GM12878 (cell line): ENCODE measurements at regions not wholly inside any gene's neighbourhood (a gene's known extent, or its start where the extent isn't known, plus 50 kb on each side); places are given as distances from the start of the nearest gene placed in this dataset.
"Not testable (repeated sequence)": the region's sequence is repeated elsewhere in the genome, so short reads cannot be mapped to it uniquely, and the experiment has no call there.

Source experiments
- ATAC-seq: fragments of 200-7000 bp; cut with Tn5 transposase; 3 replicates; pipeline ENCODE4 v1.9.1; 2020; ENCODE audit warnings: mild to moderate bottlenecking, moderate library complexity
- BruUV-seq: library from RNA; stranded (reverse); fragments of 400-500 nt; replicated peaks from 2 replicates; lab custom pipeline; 2021; lab: Mats Ljungman, UMichigan
- CTCF ChIA-PET: fragments of 300-600 bp; sonication (Branson Sonifier 250); formaldehyde crosslinking; extraction: SDS; loops from one replicate; lab custom pipeline; 2021; ENCODE audit warnings: inconsistent platforms; lab: Yijun Ruan, JAX
- POLR2A ChIA-PET: fragments of 350-600 bp; formaldehyde crosslinking; extraction: SDS; loops from one replicate; lab custom pipeline; 2021; ENCODE audit warnings: inconsistent platforms; lab: Charles Lee
- RAD21 ChIA-PET: fragments of 300-600 bp; sonication (Branson Sonifier 250); formaldehyde crosslinking; loops from one replicate; lab custom pipeline; 2023; ENCODE audit warnings: antibody characterized with exemption; ENCODE audit not compliant: unreplicated experiment; lab: Charles Lee
- SMC1A ChIA-PET: fragments of 300-600 bp; sonication (Branson Sonifier 250); formaldehyde crosslinking; loops from one replicate; lab custom pipeline; 2023; ENCODE audit not compliant: unreplicated experiment, uncharacterized antibody; lab: Charles Lee
- DNase-seq: peaks from one replicate; pipeline ENCODE4 v3.0.0-alpha.2; 2011; ENCODE audit warnings: low read depth, low spot score
- FAIRE-seq: peaks from 3 replicates; lab custom pipeline; 2011; peaks lifted over from hg19 to GRCh38; lab: Jason Lieb, UNC
- H2AFZ ChIP-seq: 2 replicates; pipeline ENCODE4 v1.6.0; 2011; ENCODE audit warnings: low read depth, low read length, control low read depth; ENCODE audit not compliant: control insufficient read depth
- H3K27ac ChIP-seq: 2 replicates; pipeline ENCODE4 v1.5.1; 2011; ENCODE audit warnings: control low read depth; ENCODE audit not compliant: control insufficient read depth, insufficient read depth
- H3K27me3 ChIP-seq, 2 experiments: replicated peaks in 1 of 2; 2 replicates each; pipeline versions ENCODE4 v1.6.0 to v1.6.1; 2011; ENCODE audit warnings: low read length in 1 of 2; ENCODE audit not compliant: control insufficient read depth in 2 of 2, insufficient read depth in 2 of 2
- H3K36me3 ChIP-seq, 2 experiments: 2 replicates each; pipeline ENCODE4 v1.5.1; 2011; ENCODE audit warnings: low read length in 1 of 2; ENCODE audit not compliant: control insufficient read depth in 2 of 2, insufficient read depth in 2 of 2
- H3K4me1 ChIP-seq: 2 replicates; pipeline ENCODE4 v1.6.1; 2011; ENCODE audit warnings: mild to moderate bottlenecking, low read length, moderate library complexity, mixed read lengths; ENCODE audit not compliant: control insufficient read depth, insufficient read depth
- H3K4me2 ChIP-seq: 2 replicates; pipeline ENCODE4 v1.6.0; 2011; ENCODE audit warnings: control low read depth; ENCODE audit not compliant: control insufficient read depth, insufficient read depth
- H3K4me3 ChIP-seq: fragments of 200-600 bp; sonication (generic); 2 replicates; pipeline ENCODE4 v1.5.1; 2016
- H3K79me2 ChIP-seq: 2 replicates; pipeline ENCODE4 v1.6.0; 2011; ENCODE audit warnings: low read length; ENCODE audit not compliant: control insufficient read depth, insufficient read depth
- H3K9ac ChIP-seq: 2 replicates; pipeline ENCODE4 v1.8.0; 2011; ENCODE audit warnings: low read length, control low read depth, mixed read lengths; ENCODE audit not compliant: control insufficient read depth, insufficient read depth
- H3K9me3 ChIP-seq: replicated peaks from 3 replicates; pipeline ENCODE4 v1.5.1; 2011; ENCODE audit warnings: mild to moderate bottlenecking, low read length; ENCODE audit not compliant: control insufficient read depth, insufficient read depth
- H4K20me1 ChIP-seq: 2 replicates; pipeline ENCODE4 v1.6.0; 2011; ENCODE audit not compliant: control insufficient read depth, insufficient read depth
- BHLHE40 ChIP-seq, 2 experiments: fragments of 450-650 bp in 1 of 2; IDR thresholded peaks; 2 replicates each; pipeline ENCODE4 v1.6.1; 2011 to 2017; ENCODE audit warnings: low read depth in 2 of 2, borderline replicate concordance in 1 of 2, improper control_type of control experiment in 1 of 2, low read length in 1 of 2, mild to moderate bottlenecking in 1 of 2
- CBFB ChIP-seq: IDR thresholded peaks from 2 replicates; pipeline ENCODE4 v1.6.1; 2016; ENCODE audit warnings: antibody characterized with exemption, low read depth
- CHD4 ChIP-seq: fragments of 200-600 bp; sonication (generic); IDR thresholded peaks from 2 replicates; pipeline ENCODE4 v1.6.1; 2016; ENCODE audit warnings: mild to moderate bottlenecking
- HDAC6 ChIP-seq: fragments of 200-600 bp; sonication (generic); IDR thresholded peaks from one replicate; pipeline ENCODE4 v1.8.0; 2017; ENCODE audit warnings: antibody characterized with exemption; ENCODE audit not compliant: unreplicated experiment
- MTA2 ChIP-seq: fragments of 450-650 bp; IDR thresholded peaks from 2 replicates; pipeline ENCODE4 v1.6.1; 2016; ENCODE audit warnings: low read depth, mild to moderate bottlenecking, moderate library complexity
- MTA3 ChIP-seq: IDR thresholded peaks from 2 replicates; pipeline ENCODE4 v1.6.1; 2012; ENCODE audit warnings: low read length, inconsistent platforms, borderline replicate concordance
- MYC ChIP-seq: IDR thresholded peaks from 2 replicates; pipeline ENCODE4 v1.6.1; 2011; ENCODE audit warnings: mild to moderate bottlenecking, low read length, moderate library complexity, inconsistent platforms; ENCODE audit not compliant: insufficient read depth, insufficient replicate concordance, insufficient read length, severe bottlenecking
- POLR2A ChIP-seq: IDR thresholded peaks from 2 replicates; pipeline ENCODE4 v1.6.1; 2011; ENCODE audit warnings: low read depth, mild to moderate bottlenecking, low read length
- RFX5 ChIP-seq: IDR thresholded peaks from 2 replicates; pipeline ENCODE4 v1.6.1; 2011; ENCODE audit warnings: low read depth, low read length, improper control_type of control experiment
- SUPT20H ChIP-seq: IDR thresholded peaks from 2 replicates; pipeline ENCODE4 v1.6.1; 2011; ENCODE audit warnings: low read depth, mild to moderate bottlenecking, low read length, moderate library complexity, borderline replicate concordance; ENCODE audit not compliant: control insufficient read depth
- SUZ12 ChIP-seq: fragments of 200-600 bp; sonication (generic); IDR thresholded peaks from one replicate; pipeline ENCODE4 v1.6.1; 2018; ENCODE audit warnings: antibody characterized with exemption, mild to moderate bottlenecking; ENCODE audit not compliant: unreplicated experiment
- TAF1 ChIP-seq: IDR thresholded peaks from 2 replicates; pipeline ENCODE4 v1.6.1; 2011; ENCODE audit warnings: mild to moderate bottlenecking, low read depth, low read length, borderline replicate concordance
- WGBS: methylation state at CpG from one replicate; pipeline ENCODE4 v1.1.6; 2016; ENCODE audit warnings: low lambda C conversion rate; ENCODE audit not compliant: insufficient replicate concordance, insufficient coverage; ENCODE audit errors: missing lambda C conversion rate; 5-methylcytosine and 5-hydroxymethylcytosine counted together
- in situ Hi-C: fragments of 300-500 bp; cut with MboI; formaldehyde crosslinking; loops from 9 replicates; pipeline ENCODE4 v1.14.3; 2018; ENCODE audit warnings: mixed read lengths
- intact Hi-C: fragments of 100-400 bp; cut with micrococcal nuclease; formaldehyde crosslinking; loops from one replicate; pipeline ENCODE4 v1.14.2; 2022; ENCODE audit not compliant: unreplicated experiment
- TF ChIP-seq, protein P1 (sequence below): fragments of 450-650 bp; IDR thresholded peaks from 2 replicates; pipeline ENCODE4 v1.6.1; 2017; ENCODE audit warnings: mild to moderate bottlenecking
- TF ChIP-seq, protein P2 (sequence below): IDR thresholded peaks from 2 replicates; pipeline ENCODE4 v1.6.1; 2011; ENCODE audit warnings: low read depth, low read length, improper control_type of control experiment, borderline replicate concordance
- TF ChIP-seq, protein P3 (sequence below): IDR thresholded peaks from 2 replicates; pipeline ENCODE4 v1.6.1; 2012; ENCODE audit warnings: low read depth, low read length, improper control_type of control experiment

DNA sequence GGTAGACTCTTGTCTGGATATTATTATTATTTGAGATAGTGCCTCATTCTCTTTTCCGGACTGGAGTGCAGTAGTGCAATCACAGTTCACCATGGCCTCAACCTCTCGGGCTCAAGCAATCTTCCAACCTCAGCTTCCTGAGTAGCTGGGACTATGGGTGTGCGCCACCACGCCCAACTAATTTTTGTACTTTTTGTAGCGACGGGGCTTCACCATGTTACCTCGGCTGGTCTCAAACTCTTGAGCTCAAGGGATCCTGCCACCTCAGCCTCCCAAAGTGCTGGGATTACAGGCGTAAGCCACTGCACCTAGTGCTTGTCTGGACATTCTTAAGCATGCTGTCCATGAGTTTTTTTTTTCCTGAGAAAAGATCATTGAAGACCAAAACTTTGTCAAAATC, 498.9 kb upstream of the RGS6 start:
- no peak for FAIRE-seq
- no peak overlapping the region for H3K9ac ChIP-seq
- TF ChIP-seq TAF1 (no peak), SUZ12 (no peak), RFX5 (no peak), MYC (no peak), MTA3 (no peak), CHD4 (no peak), HDAC6 (no peak), SUPT20H (no peak), MTA2 (no peak), BHLHE40 (IDR thresholded peaks at IDR 0.05; ENCODE audit: borderline replicate concordance in 1 of 2, low read depth in 2 of 2, low read length in 1 of 2) (no peak), CBFB (no peak), POLR2A (no peak)
- TF ChIP-seq, protein P1, sequence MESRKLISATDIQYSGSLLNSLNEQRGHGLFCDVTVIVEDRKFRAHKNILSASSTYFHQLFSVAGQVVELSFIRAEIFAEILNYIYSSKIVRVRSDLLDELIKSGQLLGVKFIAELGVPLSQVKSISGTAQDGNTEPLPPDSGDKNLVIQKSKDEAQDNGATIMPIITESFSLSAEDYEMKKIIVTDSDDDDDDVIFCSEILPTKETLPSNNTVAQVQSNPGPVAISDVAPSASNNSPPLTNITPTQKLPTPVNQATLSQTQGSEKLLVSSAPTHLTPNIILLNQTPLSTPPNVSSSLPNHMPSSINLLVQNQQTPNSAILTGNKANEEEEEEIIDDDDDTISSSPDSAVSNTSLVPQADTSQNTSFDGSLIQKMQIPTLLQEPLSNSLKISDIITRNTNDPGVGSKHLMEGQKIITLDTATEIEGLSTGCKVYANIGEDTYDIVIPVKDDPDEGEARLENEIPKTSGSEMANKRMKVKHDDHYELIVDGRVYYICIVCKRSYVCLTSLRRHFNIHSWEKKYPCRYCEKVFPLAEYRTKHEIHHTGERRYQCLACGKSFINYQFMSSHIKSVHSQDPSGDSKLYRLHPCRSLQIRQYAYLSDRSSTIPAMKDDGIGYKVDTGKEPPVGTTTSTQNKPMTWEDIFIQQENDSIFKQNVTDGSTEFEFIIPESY: no peak
- TF ChIP-seq, protein P2, sequence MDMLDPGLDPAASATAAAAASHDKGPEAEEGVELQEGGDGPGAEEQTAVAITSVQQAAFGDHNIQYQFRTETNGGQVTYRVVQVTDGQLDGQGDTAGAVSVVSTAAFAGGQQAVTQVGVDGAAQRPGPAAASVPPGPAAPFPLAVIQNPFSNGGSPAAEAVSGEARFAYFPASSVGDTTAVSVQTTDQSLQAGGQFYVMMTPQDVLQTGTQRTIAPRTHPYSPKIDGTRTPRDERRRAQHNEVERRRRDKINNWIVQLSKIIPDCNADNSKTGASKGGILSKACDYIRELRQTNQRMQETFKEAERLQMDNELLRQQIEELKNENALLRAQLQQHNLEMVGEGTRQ: no peak
- TF ChIP-seq, protein P3, sequence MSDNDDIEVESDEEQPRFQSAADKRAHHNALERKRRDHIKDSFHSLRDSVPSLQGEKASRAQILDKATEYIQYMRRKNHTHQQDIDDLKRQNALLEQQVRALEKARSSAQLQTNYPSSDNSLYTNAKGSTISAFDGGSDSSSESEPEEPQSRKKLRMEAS: no peak
- TF ChIP-seq, all 136 proteins: peak for 0
- 89% methylated on average over 8 of the region's 8 CpGs for WGBS
- ChIA-PET CTCF (interaction anchor here (1.1 to 1.4 kb wide), 3 partner anchors 16 to 291 kb away, joined by 3 read pairs; no protein-coding TSS in a partner anchor), SMC1A (interaction anchor here (0.7 to 6.2 kb wide), 11 partner anchors 12 to 120 kb away, joined by 3 to 63 read pairs (median 7); no protein-coding TSS in a partner anchor), POLR2A (interaction anchor here (0.7 to 1.5 kb wide), 2 partner anchors 34 to 121 kb away, joined by 3 to 5 read pairs; no protein-coding TSS in a partner anchor), RAD21 (interaction anchor here (1.0 to 1.9 kb wide), 12 partner anchors 8 to 119 kb away, joined by 3 to 6 read pairs (median 4); no protein-coding TSS in a partner anchor)
- no TSS peak for BruUV-seq
- Histone ChIP-seq H3K27me3 (no peaks in the 10 kb centered on the region), H3K36me3 (no peaks in the 10 kb centered on the region; a peak in 2 of 4 replicates), H3K4me1 (peaks cover 40% of the 10 kb centered on the region), H3K27ac (0 out of 2 replicates have a peak overlapping the region, but pooled peaks have one; percentile 25), H2AFZ (no peak overlapping the region), H3K79me2 (peaks cover 72% of the 10 kb centered on the region), H3K4me3 (no peak overlapping the region), H3K9me3 (no peaks in the 10 kb centered on the region; the same call in none of the 3 replicates), H3K4me2 (no peak overlapping the region), H4K20me1 (no peaks in the 10 kb centered on the region)
- DNase-seq (no peak), ATAC-seq (no peak)
- intact Hi-C loops: loop anchor here (5.0 to 10.0 kb wide), 2 partner anchors 64 to 109 kb away; partner anchors contain the start of gene SIPA1L1
- in situ Hi-C loops: no loop called here

DNA sequence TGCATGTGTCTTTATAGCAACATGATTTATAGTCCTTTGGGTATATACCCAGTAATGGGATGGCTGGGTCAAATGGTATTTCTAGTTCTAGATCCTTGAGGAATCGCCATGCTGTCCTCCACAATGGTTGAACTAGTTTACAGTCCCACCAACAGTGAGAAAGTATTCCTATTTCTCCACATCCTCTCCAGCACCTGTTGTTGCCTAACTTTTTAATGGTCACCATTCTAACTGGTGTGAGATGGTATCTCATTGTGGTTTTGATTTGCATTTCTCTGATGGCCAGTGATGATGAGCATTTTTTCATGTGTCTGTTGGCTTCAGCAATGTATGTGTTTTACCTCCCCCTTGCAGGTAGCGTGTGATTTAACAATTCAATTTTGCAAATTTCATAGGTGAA, 496.6 kb upstream of the RGS6 start:
- CTCF ChIA-PET, H3K9ac ChIP-seq, H3K27me3 ChIP-seq, in situ Hi-C loops, ATAC-seq, POLR2A ChIA-PET, H3K36me3 ChIP-seq, H4K20me1 ChIP-seq, H3K9me3 ChIP-seq, H3K4me2 ChIP-seq, RAD21 ChIA-PET, BruUV-seq, H2AFZ ChIP-seq, FAIRE-seq, DNase-seq, H3K4me3 ChIP-seq, H3K27ac ChIP-seq: not testable (repeated sequence)
- Histone ChIP-seq H3K4me1 (peaks cover 37% of the 10 kb centered on the region), H3K79me2 (peaks cover 50% of the 10 kb centered on the region)
- SMC1A ChIA-PET: interaction anchor here (1.3 kb wide), 1 partner anchor 119 kb away, joined by 3 read pairs; no protein-coding TSS in a partner anchor
- WGBS: 98% methylated on average over 2 of the region's 2 CpGs
- intact Hi-C loops: loop anchor here (10.0 kb wide), 1 partner anchor 111 kb away; the partner anchor contains the start of gene SIPA1L1
